Stomach (tissue), 4 donors: ENCODE measurements at regions not wholly inside any gene's neighbourhood (a gene's known extent, or its start where the extent isn't known, plus 50 kb on each side); places are given as distances from the start of the nearest gene placed in this dataset.

ENCODE experiments used
- EP300 ChIP-seq: sonication (generic); formaldehyde crosslinking; IDR thresholded peaks from one replicate; pipeline ENCODE4 v1.6.1; 2017; ENCODE audit warnings: antibody characterized with exemption
- POLR2A ChIP-seq, 4 donors: fragments of 450-650 bp; IDR thresholded peaks; one replicate each; pipeline ENCODE4 v1.6.1; 2016; ENCODE audit warnings: antibody characterized with exemption in 4 of 4, control low read depth in 2 of 4, mild to moderate bottlenecking in 1 of 4, moderate library complexity in 1 of 4
- POLR2AphosphoS5 ChIP-seq, 3 donors: sonication (generic); formaldehyde crosslinking; IDR thresholded peaks; one replicate each; pipeline ENCODE4 v1.6.1; 2016; ENCODE audit warnings: antibody characterized with exemption in 3 of 3
- TF ChIP-seq, protein P1 (sequence below), 7 experiments: fragments of 450-650 bp in 4 of 7; fragments of 200-600 bp in 3 of 7; sonication (generic) in 3 of 7; IDR thresholded peaks; one replicate each; pipeline ENCODE4 v1.5.1; 2016 to 2019; ENCODE audit warnings: antibody characterized with exemption in 7 of 7, control low read depth in 2 of 7, mild to moderate bottlenecking in 1 of 7

DNA sequence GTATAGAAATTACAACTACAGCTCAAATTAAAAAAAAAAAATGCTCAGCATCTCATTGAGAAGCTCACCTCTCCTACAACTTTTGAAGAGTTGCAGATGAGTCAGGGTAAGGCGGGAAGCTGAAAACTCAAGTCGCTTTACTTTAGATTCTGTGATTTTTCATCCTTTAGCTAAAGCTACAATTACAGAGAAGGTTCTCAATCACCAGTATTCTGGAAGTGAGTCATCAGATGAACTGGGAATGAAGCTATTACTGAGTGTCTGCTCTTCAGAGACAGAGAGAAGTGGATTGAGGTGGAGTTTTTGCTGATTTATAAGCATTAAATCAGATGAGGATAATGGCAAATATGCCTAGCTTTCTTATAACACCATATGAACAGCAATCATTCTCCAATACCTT is 91.9 kb downstream of the TFAP2A start:
- TF ChIP-seq, protein P1, sequence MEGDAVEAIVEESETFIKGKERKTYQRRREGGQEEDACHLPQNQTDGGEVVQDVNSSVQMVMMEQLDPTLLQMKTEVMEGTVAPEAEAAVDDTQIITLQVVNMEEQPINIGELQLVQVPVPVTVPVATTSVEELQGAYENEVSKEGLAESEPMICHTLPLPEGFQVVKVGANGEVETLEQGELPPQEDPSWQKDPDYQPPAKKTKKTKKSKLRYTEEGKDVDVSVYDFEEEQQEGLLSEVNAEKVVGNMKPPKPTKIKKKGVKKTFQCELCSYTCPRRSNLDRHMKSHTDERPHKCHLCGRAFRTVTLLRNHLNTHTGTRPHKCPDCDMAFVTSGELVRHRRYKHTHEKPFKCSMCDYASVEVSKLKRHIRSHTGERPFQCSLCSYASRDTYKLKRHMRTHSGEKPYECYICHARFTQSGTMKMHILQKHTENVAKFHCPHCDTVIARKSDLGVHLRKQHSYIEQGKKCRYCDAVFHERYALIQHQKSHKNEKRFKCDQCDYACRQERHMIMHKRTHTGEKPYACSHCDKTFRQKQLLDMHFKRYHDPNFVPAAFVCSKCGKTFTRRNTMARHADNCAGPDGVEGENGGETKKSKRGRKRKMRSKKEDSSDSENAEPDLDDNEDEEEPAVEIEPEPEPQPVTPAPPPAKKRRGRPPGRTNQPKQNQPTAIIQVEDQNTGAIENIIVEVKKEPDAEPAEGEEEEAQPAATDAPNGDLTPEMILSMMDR (IDR thresholded peaks at IDR 0.05), result no peak
- TF ChIP-seq POLR2AphosphoS5 (IDR thresholded peaks at IDR 0.05) (no peak), POLR2A (IDR thresholded peaks at IDR 0.05) (no peak), EP300 (no peak)
